ENCODE measurements at regions not wholly inside any gene's neighbourhood (a gene's known extent, or its start where the extent isn't known, plus 50 kb on each side); places are given as distances from the start of the nearest gene placed in this dataset.

GRCh38 chr22:49406047-49406650 lies 421.5 kb downstream of the BRD1 start:
- TF ChIP-seq, protein P1, sequence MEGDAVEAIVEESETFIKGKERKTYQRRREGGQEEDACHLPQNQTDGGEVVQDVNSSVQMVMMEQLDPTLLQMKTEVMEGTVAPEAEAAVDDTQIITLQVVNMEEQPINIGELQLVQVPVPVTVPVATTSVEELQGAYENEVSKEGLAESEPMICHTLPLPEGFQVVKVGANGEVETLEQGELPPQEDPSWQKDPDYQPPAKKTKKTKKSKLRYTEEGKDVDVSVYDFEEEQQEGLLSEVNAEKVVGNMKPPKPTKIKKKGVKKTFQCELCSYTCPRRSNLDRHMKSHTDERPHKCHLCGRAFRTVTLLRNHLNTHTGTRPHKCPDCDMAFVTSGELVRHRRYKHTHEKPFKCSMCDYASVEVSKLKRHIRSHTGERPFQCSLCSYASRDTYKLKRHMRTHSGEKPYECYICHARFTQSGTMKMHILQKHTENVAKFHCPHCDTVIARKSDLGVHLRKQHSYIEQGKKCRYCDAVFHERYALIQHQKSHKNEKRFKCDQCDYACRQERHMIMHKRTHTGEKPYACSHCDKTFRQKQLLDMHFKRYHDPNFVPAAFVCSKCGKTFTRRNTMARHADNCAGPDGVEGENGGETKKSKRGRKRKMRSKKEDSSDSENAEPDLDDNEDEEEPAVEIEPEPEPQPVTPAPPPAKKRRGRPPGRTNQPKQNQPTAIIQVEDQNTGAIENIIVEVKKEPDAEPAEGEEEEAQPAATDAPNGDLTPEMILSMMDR (IDR thresholded peaks at IDR 0.05), result no peak
- TF ChIP-seq POLR2A (IDR thresholded peaks at IDR 0.05), result no peak

Measured in heart left ventricle (tissue), 13 donors.